HG02970 (cell line): ENCODE measurements at regions not wholly inside any gene's neighbourhood (a gene's known extent, or its start where the extent isn't known, plus 50 kb on each side); places are given as distances from the start of the nearest gene placed in this dataset.

Source experiments
- ATAC-seq: cut with Tn5 transposase; IDR thresholded peaks from one replicate; pipeline ENCODE4 v1.9.1; 2021; ENCODE audit warnings: mild to moderate bottlenecking, moderate library complexity, moderate number of reproducible peaks; ENCODE audit not compliant: unreplicated experiment, low FRiP score

- no peak for ATAC-seq
Measured at GRCh38 chr11:134464981-134465730, 53.1 kb upstream of the B3GAT1 start.

- no peak for ATAC-seq
Measured at GRCh38 chr11:134464196-134464595, 52.2 kb upstream of the B3GAT1 start.

- no peak for ATAC-seq
Measured at GRCh38 chr11:134463716-134464115, 51.7 kb upstream of the B3GAT1 start.
